MM.1S (cell line): ENCODE measurements at regions not wholly inside any gene's neighbourhood (a gene's known extent, or its start where the extent isn't known, plus 50 kb on each side); places are given as distances from the start of the nearest gene placed in this dataset.

Experiments
- DNase-seq: peaks from one replicate; pipeline ENCODE4 v3.0.0-alpha.2; 2015
- H2AFZ ChIP-seq: fragments of 300-600 bp; sonication (generic); 2 replicates; pipeline ENCODE4 v1.6.0; 2016; ENCODE audit warnings: antibody characterized with exemption, low read length
- H3F3A ChIP-seq: fragments of 300-600 bp; sonication (generic); 2 replicates; pipeline ENCODE4 v1.6.1; 2016; ENCODE audit warnings: mild to moderate bottlenecking, antibody characterized with exemption, low read length, moderate library complexity, mixed read lengths; ENCODE audit not compliant: insufficient read depth
- H3K27ac ChIP-seq: fragments of 300-600 bp; sonication (generic); 2 replicates; pipeline ENCODE4 v1.5.1; 2016; ENCODE audit warnings: mild to moderate bottlenecking, low read length
- H3K27me3 ChIP-seq: fragments of 300-600 bp; sonication (generic); replicated peaks from 2 replicates; pipeline ENCODE4 v1.6.0; 2016; ENCODE audit warnings: low read length; ENCODE audit not compliant: insufficient read depth
- H3K36me3 ChIP-seq: fragments of 300-600 bp; sonication (generic); replicated peaks from 2 replicates; pipeline ENCODE4 v1.6.1; 2016; ENCODE audit warnings: mild to moderate bottlenecking, low read length, mixed read lengths; ENCODE audit not compliant: insufficient read depth
- H3K4me1 ChIP-seq: fragments of 300-600 bp; sonication (generic); 2 replicates; pipeline ENCODE4 v1.6.1; 2016; ENCODE audit warnings: low read length, mixed read lengths
- H3K4me2 ChIP-seq: fragments of 300-600 bp; sonication (generic); 2 replicates; pipeline ENCODE4 v1.6.0; 2016; ENCODE audit warnings: low read depth, low read length
- H3K4me3 ChIP-seq: fragments of 300-600 bp; sonication (generic); 2 replicates; pipeline ENCODE4 v1.5.1; 2016; ENCODE audit warnings: low read length, mixed read lengths
- H3K79me2 ChIP-seq: fragments of 300-600 bp; sonication (generic); 2 replicates; pipeline ENCODE4 v1.6.1; 2016; ENCODE audit warnings: mixed run types, low read length, mixed read lengths
- H3K9ac ChIP-seq: fragments of 300-600 bp; sonication (generic); 2 replicates; pipeline ENCODE4 v1.6.1; 2016; ENCODE audit warnings: low read length, mixed read lengths
- H3K9me2 ChIP-seq: fragments of 300-600 bp; sonication (generic); replicated peaks from 2 replicates; pipeline ENCODE4 v1.6.1; 2016; ENCODE audit warnings: mild to moderate bottlenecking, low read length, mixed read lengths; ENCODE audit not compliant: insufficient read depth
- H3K9me3 ChIP-seq: fragments of 300-600 bp; sonication (generic); replicated peaks from 2 replicates; pipeline ENCODE4 v1.6.1; 2016; ENCODE audit warnings: mild to moderate bottlenecking, low read length, mixed read lengths; ENCODE audit not compliant: insufficient read depth
- H4K20me1 ChIP-seq: fragments of 300-600 bp; sonication (generic); 2 replicates; pipeline ENCODE4 v1.6.1; 2016; ENCODE audit warnings: mild to moderate bottlenecking, low read length, moderate library complexity, mixed read lengths; ENCODE audit not compliant: insufficient read depth
- EZH2 ChIP-seq: fragments of 300-600 bp; sonication (generic); optimal IDR thresholded peaks from 2 replicates; pipeline ENCODE3; 2017; ENCODE audit warnings: low read depth, mild to moderate bottlenecking, antibody characterized with exemption, low read length, mixed read lengths
- EZH2phosphoT487 ChIP-seq: fragments of 300-600 bp; sonication (generic); IDR thresholded peaks from 2 replicates; pipeline ENCODE4 v1.6.1; 2018; ENCODE audit warnings: antibody characterized with exemption, low read length
- TF ChIP-seq, protein P1 (sequence below): fragments of 300-600 bp; sonication (generic); IDR thresholded peaks from 2 replicates; pipeline ENCODE4 v1.5.1; 2016; ENCODE audit warnings: antibody characterized with exemption, low read length, mixed read lengths

DNA sequence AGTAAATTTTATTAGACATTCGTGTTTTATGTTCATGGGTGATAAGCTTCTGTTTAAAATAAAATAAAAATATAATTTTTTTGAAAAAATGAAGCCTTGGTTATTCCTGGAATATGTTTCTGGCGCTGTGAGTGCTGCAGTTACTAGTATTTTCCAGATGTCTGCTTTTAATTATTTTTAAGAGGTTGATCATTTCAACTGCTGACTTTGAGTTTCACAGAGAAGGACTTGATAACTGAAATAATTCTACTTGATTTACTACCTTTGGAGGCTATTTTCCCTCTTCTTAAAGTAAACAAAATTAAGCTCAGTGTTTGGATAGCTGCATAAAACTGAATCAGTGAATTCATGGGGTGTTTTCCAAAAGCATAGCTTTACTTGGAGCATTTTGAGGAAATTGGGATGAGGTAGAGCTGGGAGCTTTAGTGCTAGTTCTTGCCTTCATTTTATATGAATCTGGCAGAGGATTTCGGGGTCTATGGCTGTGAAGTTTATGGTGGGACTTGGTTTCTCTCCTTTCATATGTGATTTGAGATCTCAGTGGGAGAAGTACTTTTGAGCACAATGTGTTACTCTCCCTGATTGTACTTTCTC is 666.5 kb downstream of the DCDC2C start:
- no peak overlapping the region for H3K9ac ChIP-seq
- no peak for DNase-seq
- no peak overlapping the region for H2AFZ ChIP-seq
- H3K79me2 ChIP-seq: no peaks in the 10 kb centered on the region
- H3K4me3 ChIP-seq: no peak overlapping the region
- H4K20me1 ChIP-seq: no peaks in the 10 kb centered on the region
- no peak for TF ChIP-seq EZH2
- TF ChIP-seq, protein P1, sequence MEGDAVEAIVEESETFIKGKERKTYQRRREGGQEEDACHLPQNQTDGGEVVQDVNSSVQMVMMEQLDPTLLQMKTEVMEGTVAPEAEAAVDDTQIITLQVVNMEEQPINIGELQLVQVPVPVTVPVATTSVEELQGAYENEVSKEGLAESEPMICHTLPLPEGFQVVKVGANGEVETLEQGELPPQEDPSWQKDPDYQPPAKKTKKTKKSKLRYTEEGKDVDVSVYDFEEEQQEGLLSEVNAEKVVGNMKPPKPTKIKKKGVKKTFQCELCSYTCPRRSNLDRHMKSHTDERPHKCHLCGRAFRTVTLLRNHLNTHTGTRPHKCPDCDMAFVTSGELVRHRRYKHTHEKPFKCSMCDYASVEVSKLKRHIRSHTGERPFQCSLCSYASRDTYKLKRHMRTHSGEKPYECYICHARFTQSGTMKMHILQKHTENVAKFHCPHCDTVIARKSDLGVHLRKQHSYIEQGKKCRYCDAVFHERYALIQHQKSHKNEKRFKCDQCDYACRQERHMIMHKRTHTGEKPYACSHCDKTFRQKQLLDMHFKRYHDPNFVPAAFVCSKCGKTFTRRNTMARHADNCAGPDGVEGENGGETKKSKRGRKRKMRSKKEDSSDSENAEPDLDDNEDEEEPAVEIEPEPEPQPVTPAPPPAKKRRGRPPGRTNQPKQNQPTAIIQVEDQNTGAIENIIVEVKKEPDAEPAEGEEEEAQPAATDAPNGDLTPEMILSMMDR: no peak
- no peak for TF ChIP-seq EZH2phosphoT487
- H3K27ac ChIP-seq: no peak overlapping the region
- H3K27me3 ChIP-seq: no peaks in the 10 kb centered on the region
- H3F3A ChIP-seq: no peaks in the 10 kb centered on the region
- H3K36me3 ChIP-seq: no peaks in the 10 kb centered on the region
- H3K4me1 ChIP-seq: no peaks in the 10 kb centered on the region
- H3K9me3 ChIP-seq: no peaks in the 10 kb centered on the region
- no peaks in the 10 kb centered on the region for H3K9me2 ChIP-seq
- no peak overlapping the region for H3K4me2 ChIP-seq

DNA sequence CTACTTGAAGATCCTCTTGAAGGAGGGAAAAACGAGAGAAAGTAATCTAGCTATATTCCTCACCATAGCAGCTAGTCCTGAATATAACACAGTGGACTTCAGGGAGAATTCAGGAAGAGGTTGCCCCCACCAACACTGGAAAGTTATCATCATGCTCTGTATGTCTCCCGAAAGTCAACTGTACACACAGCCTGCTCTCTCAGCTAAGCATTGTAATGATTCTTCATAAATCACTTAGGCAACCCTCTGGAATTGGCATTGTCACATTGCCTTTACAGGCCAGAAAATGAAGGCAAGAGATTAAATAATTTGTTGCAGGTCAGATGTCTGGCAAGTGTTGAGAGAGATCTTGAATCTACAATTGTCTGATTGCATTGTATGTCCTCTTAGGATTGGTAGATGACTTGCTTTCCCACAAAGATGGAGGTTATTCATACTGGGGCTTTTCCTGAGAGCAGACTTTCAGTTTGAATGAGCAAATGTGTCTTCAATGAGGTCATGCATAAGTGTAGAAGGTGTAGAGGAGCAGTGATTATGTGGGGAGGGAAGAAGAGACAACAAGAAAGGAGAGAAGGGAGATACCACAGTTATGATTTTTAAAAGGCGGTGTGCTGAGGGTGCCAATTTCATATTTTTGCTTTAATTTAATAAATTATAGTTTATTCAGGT is 667.2 kb downstream of the DCDC2C start:
- H3F3A ChIP-seq: no peaks in the 10 kb centered on the region
- H3K9me3 ChIP-seq: no peaks in the 10 kb centered on the region
- no peaks in the 10 kb centered on the region for H3K27me3 ChIP-seq
- DNase-seq: no peak
- no peaks in the 10 kb centered on the region for H3K4me1 ChIP-seq
- H3K4me2 ChIP-seq: no peak overlapping the region
- no peaks in the 10 kb centered on the region for H4K20me1 ChIP-seq
- no peaks in the 10 kb centered on the region for H3K36me3 ChIP-seq
- H3K4me3 ChIP-seq: no peak overlapping the region
- no peaks in the 10 kb centered on the region for H3K9me2 ChIP-seq
- no peaks in the 10 kb centered on the region for H3K79me2 ChIP-seq
- no peak overlapping the region for H3K27ac ChIP-seq
- no peak overlapping the region for H3K9ac ChIP-seq
- no peak for TF ChIP-seq EZH2phosphoT487
- TF ChIP-seq, protein P1: no peak
- no peak for TF ChIP-seq EZH2
- H2AFZ ChIP-seq: no peak overlapping the region

DNA sequence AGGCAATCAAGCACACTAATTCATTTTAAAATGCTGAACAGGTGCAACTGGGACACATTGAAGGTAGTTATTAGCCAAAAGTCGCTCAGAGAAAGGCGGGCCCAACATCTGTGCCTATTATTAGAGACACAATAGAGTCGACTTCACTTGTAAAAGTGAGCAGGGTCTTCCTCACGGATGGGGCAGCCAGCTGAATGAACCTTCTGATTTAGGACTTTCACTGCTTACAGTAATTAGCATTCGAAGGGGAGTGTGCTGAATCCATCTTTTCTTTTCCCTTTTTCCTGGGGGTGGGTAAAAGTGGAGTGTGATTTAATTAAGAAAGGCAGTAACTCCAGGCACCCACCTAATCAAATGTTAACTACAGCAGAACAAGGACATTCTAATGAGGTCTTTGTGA is 677.7 kb downstream of the DCDC2C start:
- no peaks in the 10 kb centered on the region for H3K79me2 ChIP-seq
- H3K9ac ChIP-seq: no peak overlapping the region
- no peaks in the 10 kb centered on the region for H3K36me3 ChIP-seq
- H4K20me1 ChIP-seq: no peaks in the 10 kb centered on the region; the same call in 1 of the 2 replicates
- H3K9me2 ChIP-seq: no peaks in the 10 kb centered on the region
- H2AFZ ChIP-seq: no peak overlapping the region
- H3K27ac ChIP-seq: no peak overlapping the region
- no peaks in the 10 kb centered on the region for H3K9me3 ChIP-seq
- no peaks in the 10 kb centered on the region for H3K27me3 ChIP-seq
- no peak overlapping the region for H3K4me3 ChIP-seq
- DNase-seq: no peak
- TF ChIP-seq EZH2phosphoT487 (no peak), EZH2 (no peak)
- TF ChIP-seq, protein P1: no peak
- H3K4me2 ChIP-seq: no peak overlapping the region
- H3K4me1 ChIP-seq: no peaks in the 10 kb centered on the region
- H3F3A ChIP-seq: no peaks in the 10 kb centered on the region
